Endodermal cell (in vitro differentiated cells): ENCODE measurements at regions not wholly inside any gene's neighbourhood (a gene's known extent, or its start where the extent isn't known, plus 50 kb on each side); places are given as distances from the start of the nearest gene placed in this dataset.

ENCODE experiments used
- DNase-seq: peaks from one replicate; pipeline ENCODE4 v3.0.0-alpha.2; 2017
- H3K27ac ChIP-seq: 2 replicates; pipeline ENCODE4 v1.5.1; 2013; ENCODE audit warnings: mild to moderate bottlenecking, low read depth, low read length, moderate library complexity
- H3K27me3 ChIP-seq: 2 replicates; pipeline ENCODE4 v1.6.1; 2013; ENCODE audit warnings: mild to moderate bottlenecking, low read length, moderate library complexity; ENCODE audit not compliant: insufficient read depth, control insufficient read depth, poor library complexity, severe bottlenecking
- H3K36me3 ChIP-seq: 2 replicates; pipeline ENCODE4 v1.7.0; 2013; ENCODE audit warnings: mild to moderate bottlenecking, low read length, moderate library complexity; ENCODE audit not compliant: control insufficient read depth, insufficient read depth
- H3K4me1 ChIP-seq: one replicate; pipeline ENCODE4 v1.7.0; 2013; ENCODE audit warnings: low read length; ENCODE audit not compliant: control insufficient read depth, insufficient read depth
- H3K4me3 ChIP-seq: 2 replicates; pipeline ENCODE4 v1.5.1; 2013; ENCODE audit warnings: mild to moderate bottlenecking, low read length, moderate library complexity
- H3K9ac ChIP-seq: 2 replicates; pipeline ENCODE4 v1.6.1; 2013; ENCODE audit warnings: mild to moderate bottlenecking, low read length, moderate library complexity; ENCODE audit not compliant: poor library complexity, severe bottlenecking; ENCODE audit errors: extremely low read depth
- H3K9me3 ChIP-seq: 2 replicates; pipeline ENCODE4 v1.6.1; 2013; ENCODE audit warnings: mild to moderate bottlenecking, low read length, moderate library complexity; ENCODE audit not compliant: control insufficient read depth
- H3K27ac Mint-ChIP-seq: 2 replicates; pipeline ENCODE4 v1.8.0; 2020; ENCODE audit warnings: mixed read lengths
- H3K27me3 Mint-ChIP-seq: 2 replicates; pipeline ENCODE4 v1.8.0; 2021; ENCODE audit warnings: mild to moderate bottlenecking, mixed read lengths; ENCODE audit not compliant: insufficient read depth
- H3K36me3 Mint-ChIP-seq: 2 replicates; pipeline ENCODE4 v1.8.0; 2020; ENCODE audit warnings: low read depth, mixed read lengths
- H3K4me1 Mint-ChIP-seq: 2 replicates; pipeline ENCODE4 v1.8.0; 2020; ENCODE audit warnings: mixed read lengths
- H3K4me3 Mint-ChIP-seq: 2 replicates; pipeline ENCODE4 v1.8.0; 2020; ENCODE audit warnings: mild to moderate bottlenecking, moderate library complexity, mixed read lengths
- H3K9me3 Mint-ChIP-seq: 2 replicates; pipeline ENCODE4 v1.8.0; 2020; ENCODE audit warnings: mild to moderate bottlenecking, mixed read lengths
- WGBS, 2 experiments: methylation state at CpG; one replicate each; pipeline versions ENCODE4 v1.1.5 to v1.1.7; 2013; ENCODE audit warnings: missing lambda C conversion rate in 2 of 2, mixed read lengths in 1 of 2; ENCODE audit not compliant: insufficient coverage in 1 of 2, insufficient read length in 1 of 2; 5-methylcytosine and 5-hydroxymethylcytosine counted together
- TF ChIP-seq, protein P1 (sequence below): fragments of 200-600 bp; sonication (generic); conservative IDR thresholded peaks from 2 replicates; pipeline ENCODE4 v1.5.0; 2021; ENCODE audit warnings: antibody characterized with exemption, mild to moderate bottlenecking

- DNase-seq = no peak
- TF ChIP-seq, protein P1, sequence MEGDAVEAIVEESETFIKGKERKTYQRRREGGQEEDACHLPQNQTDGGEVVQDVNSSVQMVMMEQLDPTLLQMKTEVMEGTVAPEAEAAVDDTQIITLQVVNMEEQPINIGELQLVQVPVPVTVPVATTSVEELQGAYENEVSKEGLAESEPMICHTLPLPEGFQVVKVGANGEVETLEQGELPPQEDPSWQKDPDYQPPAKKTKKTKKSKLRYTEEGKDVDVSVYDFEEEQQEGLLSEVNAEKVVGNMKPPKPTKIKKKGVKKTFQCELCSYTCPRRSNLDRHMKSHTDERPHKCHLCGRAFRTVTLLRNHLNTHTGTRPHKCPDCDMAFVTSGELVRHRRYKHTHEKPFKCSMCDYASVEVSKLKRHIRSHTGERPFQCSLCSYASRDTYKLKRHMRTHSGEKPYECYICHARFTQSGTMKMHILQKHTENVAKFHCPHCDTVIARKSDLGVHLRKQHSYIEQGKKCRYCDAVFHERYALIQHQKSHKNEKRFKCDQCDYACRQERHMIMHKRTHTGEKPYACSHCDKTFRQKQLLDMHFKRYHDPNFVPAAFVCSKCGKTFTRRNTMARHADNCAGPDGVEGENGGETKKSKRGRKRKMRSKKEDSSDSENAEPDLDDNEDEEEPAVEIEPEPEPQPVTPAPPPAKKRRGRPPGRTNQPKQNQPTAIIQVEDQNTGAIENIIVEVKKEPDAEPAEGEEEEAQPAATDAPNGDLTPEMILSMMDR = no peak
- Histone ChIP-seq H3K27ac (no peak overlapping the region), H3K4me3 (no peak overlapping the region), H3K36me3 (no peaks in the 10 kb centered on the region), H3K9ac (no peak overlapping the region), H3K4me1 (peaks cover 9% of the 10 kb centered on the region), H3K27me3 (no peaks in the 10 kb centered on the region), H3K9me3 (peaks cover 8% of the 10 kb centered on the region)
- Mint-ChIP-seq H3K36me3 (peaks cover 6% of the 10 kb centered on the region), H3K4me3 (no peak overlapping the region), H3K27me3 (no peaks in the 10 kb centered on the region), H3K27ac (no peak overlapping the region), H3K4me1 (peaks cover 24% of the 10 kb centered on the region), H3K9me3 (peaks cover 8% of the 10 kb centered on the region)
- WGBS, 2 experiments = 98 to 100% methylated on average over 2 to 4 of the region's 4 CpGs
Observed at GRCh38 chr12:42884116-42884515, 294.6 kb upstream of the PRICKLE1 start.

DNA sequence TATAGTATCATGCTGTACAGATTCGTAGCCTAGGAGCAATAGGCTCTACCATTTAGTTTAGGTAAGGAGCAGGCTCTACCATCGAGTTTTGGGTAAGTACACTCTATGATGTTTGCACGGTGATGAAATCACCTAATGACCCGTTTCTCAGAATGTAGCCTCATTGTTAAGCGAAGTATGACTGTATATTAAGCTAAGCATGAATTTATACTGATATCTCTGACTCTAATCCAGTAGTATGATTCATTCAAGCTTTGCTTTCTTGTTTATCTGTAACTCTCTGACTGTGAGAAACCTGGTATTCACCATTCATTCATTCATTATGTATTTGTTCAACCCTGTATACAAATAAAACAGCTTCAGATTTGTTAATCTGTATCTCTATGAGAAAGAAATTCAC lies 283.9 kb upstream of the PRICKLE1 start:
- DNase-seq = no peak
- WGBS, 2 experiments = 90 to 100% methylated on average over 4 to 5 of the region's 5 CpGs
- Histone ChIP-seq H3K27me3 (no peaks in the 10 kb centered on the region), H3K36me3 (no peaks in the 10 kb centered on the region), H3K4me3 (no peak overlapping the region), H3K9ac (no peak overlapping the region), H3K4me1 (no peaks in the 10 kb centered on the region), H3K27ac (no peak overlapping the region), H3K9me3 (no peaks in the 10 kb centered on the region)
- H3K9me3 Mint-ChIP-seq = peaks cover 3% of the 10 kb centered on the region
- TF ChIP-seq, protein P1 = no peak
- H3K27me3 Mint-ChIP-seq = no peaks in the 10 kb centered on the region
- peaks cover 4% of the 10 kb centered on the region for H3K4me1 Mint-ChIP-seq
- no peaks in the 10 kb centered on the region for H3K36me3 Mint-ChIP-seq
- no peak overlapping the region for H3K27ac Mint-ChIP-seq
- no peak overlapping the region for H3K4me3 Mint-ChIP-seq

DNA sequence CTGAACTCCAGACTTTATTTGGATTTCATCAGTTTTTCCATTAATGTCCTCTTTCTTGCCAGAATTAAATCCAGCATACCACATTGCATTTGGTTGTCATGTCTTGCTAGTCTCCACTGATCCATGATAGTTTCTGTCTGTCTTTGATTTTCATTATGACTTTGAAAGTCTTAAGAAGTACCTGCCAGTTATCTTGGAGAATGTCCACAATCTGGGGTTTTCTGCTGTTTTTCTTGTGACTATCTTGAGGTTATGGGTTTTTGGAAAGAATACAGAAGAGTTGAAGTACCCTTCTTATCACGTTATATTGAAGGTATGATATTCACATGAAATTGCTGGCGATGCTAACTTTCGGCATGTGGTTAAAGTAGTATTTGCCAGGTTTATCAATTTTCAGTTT lies 282.3 kb upstream of the PRICKLE1 start:
- no peaks in the 10 kb centered on the region for H3K36me3 ChIP-seq
- no peak for DNase-seq
- H3K27ac Mint-ChIP-seq = no peak overlapping the region
- no peaks in the 10 kb centered on the region for H3K27me3 ChIP-seq
- no peaks in the 10 kb centered on the region for H3K9me3 ChIP-seq
- no peaks in the 10 kb centered on the region for H3K27me3 Mint-ChIP-seq
- 98% methylated on average over 3 of the region's 3 CpGs; no CpG with 5 or more reads in 1 of the 2 experiments for WGBS, 2 experiments
- H3K27ac ChIP-seq = no peak overlapping the region
- H3K4me1 Mint-ChIP-seq = peaks cover 12% of the 10 kb centered on the region
- no peaks in the 10 kb centered on the region for H3K9me3 Mint-ChIP-seq
- H3K4me3 ChIP-seq = no peak overlapping the region
- no peak overlapping the region for H3K4me3 Mint-ChIP-seq
- H3K9ac ChIP-seq = no peak overlapping the region
- TF ChIP-seq, protein P1 = no peak
- no peaks in the 10 kb centered on the region for H3K36me3 Mint-ChIP-seq
- H3K4me1 ChIP-seq = peaks cover 3% of the 10 kb centered on the region
